HG03135 (cell line): ENCODE measurements at regions not wholly inside any gene's neighbourhood (a gene's known extent, or its start where the extent isn't known, plus 50 kb on each side); places are given as distances from the start of the nearest gene placed in this dataset.

Source experiments
- ATAC-seq: cut with Tn5 transposase; IDR thresholded peaks from one replicate; pipeline ENCODE4 v1.9.1; 2021; ENCODE audit warnings: mild to moderate bottlenecking, moderate library complexity; ENCODE audit not compliant: unreplicated experiment

DNA sequence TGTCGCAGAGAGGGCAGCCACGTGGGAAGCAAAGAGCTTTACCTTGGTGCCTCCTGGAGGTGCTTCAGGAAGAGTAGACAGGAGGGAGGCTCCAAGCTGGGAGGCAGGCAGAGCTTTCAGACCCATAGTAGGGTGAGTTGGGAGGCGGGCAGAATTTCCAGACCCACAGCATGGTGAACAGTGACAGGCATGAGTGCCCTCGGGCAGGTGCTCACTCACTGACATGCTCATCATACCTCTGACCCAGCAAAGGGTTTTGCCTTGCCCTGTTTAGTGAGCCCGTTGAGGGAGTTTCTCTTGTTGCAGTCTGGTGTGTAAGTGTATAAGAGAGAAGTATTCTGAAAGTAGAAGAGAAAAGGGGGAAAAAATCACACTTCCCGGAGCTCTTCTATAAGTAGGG is 86.4 kb upstream of the NTM start:
- no peak for ATAC-seq

DNA sequence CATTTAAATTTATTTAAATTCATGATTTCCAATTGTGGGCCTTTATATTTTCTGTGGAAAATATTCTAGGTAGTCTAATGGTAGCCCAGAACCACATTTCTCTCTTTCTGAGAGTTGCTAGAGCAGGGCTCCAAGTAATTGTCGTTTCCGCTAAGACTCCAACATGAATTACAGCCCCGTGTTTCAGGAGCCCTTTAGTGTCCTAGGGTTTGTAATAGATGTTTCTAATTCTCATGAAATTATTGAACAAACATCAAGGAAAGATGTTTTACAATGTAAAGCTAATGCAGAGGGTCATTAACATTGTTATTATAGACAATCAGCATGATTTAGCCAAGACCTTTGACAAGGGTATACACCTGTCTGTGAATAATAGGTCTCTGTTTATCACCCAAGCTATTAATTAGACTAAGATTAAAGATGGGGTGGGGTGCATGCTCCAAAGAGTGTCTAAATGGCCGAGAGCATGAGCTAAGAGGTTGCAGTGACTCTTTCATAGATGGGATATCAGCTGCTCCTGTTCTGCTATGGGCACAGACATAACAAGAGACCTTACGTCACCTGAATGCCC is 81.8 kb upstream of the NTM start:
- no peak for ATAC-seq

DNA sequence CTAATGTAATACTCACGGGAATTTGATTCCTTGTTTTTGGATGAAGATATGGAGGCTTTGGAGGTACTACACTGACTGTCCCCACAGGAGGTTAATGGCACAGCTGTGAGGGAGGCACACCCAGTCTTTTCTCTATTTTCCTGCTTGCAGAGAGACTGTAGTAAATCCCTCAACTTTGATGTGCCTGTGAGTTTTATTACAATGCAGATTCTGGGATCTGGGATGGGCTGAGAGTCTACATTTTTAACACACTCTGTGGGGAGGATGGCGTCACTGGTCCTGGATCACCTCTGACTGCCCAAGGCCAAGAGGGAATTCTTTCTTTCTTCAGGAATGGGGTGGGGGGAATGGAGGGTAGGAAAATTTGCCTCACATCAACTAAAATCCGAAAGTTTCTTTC is 80.2 kb upstream of the NTM start:
- ATAC-seq: no peak

DNA sequence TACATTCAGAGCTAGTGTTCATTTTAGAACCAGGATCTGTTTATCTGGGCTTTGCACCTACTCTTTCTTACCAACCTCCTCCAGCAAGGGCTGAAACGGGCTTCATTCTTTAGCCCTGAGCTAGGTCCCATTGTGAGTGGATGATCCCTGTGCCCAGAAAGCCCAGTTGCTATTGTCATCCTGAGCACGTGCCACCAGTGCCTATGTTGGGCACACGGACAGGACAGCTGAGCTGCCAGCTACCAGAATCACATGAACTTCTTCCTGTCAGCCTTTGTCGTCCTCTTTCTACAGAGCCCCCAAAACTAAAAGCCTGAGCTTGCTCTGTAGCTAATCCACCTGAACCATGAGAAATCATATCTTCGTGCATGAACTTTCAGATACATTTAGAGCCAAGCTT is 74.4 kb upstream of the NTM start:
- ATAC-seq: no peak

DNA sequence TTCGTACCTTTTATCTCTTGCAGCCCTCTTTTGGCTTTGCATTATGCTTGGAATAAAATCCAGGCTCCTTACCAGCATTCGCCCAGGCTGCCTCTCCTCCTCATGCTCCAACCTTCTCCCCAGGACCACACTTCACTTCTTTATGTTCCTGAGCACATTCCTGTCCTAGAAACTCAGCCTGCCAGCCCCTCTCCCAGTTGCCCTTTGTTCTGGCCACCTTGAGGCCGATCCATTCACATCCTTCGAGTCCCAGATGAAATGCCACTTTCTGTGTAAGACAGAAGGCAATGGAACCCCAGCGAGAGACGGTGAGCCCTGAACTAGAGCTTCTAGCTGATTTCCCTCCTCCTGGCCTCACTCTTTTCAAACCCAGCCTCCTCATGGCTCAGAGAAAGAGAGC is 73.0 kb upstream of the NTM start:
- ATAC-seq: no peak

DNA sequence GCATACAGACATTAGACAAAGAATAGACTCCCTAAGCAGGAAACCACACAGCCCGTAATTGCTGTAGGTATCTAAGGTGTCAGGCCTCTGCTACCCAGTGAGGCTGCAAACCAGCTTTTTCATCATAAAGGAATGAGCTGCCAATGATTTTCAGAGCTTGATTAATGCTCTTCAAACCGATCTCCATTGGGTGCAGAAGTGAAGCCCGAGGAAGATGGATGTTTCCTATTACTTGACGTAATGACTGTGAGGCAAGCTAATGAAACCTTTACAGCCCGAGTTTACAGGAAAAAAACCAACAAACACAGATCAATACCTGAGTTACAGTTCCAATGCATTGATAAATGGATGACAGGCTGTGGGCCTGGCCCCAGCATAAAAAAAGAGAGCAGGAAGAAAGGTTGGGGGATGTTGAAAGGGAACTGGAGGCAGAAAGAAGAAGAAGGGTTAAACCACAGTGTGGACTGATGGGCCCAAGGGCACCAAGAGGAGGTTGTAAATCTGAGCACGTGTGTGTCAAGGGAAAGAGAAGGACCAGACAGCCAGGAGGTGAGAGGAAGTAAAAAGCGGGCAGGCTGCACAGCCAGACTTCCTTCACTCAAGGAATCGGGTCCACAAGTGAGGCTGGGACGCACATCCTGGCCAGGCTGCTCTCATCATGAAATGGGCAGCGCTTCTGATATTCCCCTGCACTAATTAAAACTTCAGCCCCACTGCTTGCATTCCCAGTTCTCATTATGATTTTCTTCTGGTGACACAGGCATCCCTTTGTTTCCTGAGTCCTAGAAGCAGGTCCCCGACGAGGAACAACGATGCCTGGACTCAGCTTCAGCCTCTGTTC is 70.6 kb upstream of the NTM start:
- ATAC-seq: no peak

DNA sequence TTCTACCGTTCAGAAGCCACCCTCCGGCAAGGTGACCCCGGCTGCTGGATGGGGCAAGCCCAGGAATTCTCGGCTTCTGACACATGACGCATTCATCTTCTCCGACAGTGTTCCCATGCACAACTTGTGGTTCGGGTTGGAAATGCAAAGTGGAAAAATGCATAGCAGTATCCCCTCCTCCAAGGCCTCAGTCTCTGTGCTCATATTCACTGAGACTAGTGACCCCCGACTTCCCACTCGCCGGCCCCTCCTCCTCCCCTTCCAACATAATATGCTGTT is 70.0 kb upstream of the NTM start:
- ATAC-seq: no peak

DNA sequence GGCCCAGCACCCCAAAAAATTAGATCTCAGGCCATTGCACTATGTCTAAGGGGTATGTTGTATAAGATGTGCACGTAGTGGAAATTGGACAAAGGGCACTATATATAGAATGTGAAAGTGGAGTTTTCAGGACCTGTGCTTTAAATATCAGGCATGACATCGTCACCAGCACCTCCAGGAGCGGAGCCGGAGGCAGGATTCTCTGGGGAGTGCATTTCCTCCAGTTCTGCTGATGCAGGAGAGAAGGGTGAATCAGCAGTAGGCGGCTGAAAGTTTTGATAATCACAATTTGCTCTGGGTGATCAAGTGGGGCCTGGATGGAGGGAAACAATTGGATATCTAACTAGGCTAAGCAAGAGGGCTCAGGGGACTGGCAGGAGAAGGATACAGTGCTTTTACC is 69.1 kb upstream of the NTM start:
- no peak for ATAC-seq

DNA sequence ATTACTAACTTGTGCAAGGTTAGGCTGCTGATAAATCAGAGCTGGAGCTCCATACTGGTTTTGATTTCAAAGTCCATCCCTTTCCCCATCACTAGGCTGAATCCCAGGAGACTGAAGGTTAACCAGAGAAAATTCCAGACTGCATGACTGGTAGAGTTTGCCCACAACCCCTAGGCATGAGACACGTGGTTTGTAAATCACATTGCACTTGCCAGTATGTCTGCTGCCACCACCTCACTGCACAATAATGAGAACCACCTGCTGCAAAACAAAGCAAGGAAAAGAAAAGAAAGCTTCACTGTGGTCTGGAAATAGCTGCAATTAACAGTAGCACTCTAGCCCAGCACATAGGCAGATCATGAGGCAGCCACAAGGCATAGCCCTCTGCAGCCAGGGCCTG is 67.6 kb upstream of the NTM start:
- no peak for ATAC-seq

DNA sequence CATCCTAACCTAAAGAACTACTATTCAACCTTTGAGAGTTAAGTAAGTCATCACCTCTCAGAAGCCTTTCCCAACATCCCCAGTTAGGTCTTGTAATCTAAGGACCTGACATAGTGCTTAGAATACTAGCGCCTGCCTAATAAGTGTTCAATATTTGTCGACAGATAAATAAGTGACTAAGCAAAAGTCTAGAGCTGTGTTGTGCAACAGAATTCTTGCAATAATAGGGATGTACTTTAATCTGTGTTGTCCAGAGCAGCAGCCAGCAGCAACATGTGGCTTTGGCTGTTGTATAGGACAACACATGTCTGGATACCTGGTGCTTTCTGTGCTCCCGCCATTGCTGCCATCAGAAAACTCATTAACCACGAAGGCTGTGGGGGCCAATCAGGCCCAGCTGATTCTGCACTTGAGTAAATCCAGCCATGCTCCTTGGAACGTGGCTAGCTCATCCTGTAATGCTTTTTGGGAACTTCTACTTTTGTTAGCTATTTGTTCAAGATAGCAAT is 66.8 kb upstream of the NTM start:
- ATAC-seq: no peak

DNA sequence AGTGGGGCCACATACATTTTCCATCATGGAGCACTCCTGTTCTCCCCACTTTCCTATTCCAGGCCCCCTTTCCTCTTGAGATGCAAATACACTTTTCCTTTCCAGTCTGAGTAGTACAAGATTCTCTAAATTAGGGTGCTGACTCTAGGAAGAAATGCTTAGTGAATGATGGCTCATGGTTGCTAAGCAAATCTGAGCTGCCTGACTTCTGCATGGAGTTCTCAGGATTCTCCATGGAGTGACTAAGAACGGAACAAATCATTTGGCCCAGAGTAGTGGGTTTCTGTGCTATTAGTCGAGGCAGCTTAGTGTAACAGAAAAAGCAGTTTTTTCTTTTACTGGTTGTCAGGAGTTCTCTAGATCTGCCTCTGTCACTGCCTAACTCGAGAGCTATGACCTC is 65.4 kb upstream of the NTM start:
- no peak for ATAC-seq

DNA sequence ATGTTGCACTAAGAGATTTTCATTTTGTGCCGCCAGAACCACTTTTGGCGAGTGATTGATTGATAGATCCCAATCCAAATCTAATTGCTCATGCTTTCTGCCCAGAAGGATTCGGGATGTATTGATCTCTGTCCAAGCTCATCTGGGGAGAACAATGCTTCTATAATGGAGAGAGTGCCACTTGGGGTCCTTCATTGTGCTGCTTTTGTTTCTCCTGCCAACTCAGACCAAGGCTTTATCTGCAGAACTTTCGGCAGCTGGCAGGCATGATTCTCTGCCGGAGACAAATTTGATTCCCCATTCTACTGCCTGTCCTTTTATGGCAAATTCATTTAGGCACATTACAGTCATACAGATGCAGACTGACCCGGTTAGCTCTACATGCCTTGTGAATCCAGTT is 62.9 kb upstream of the NTM start:
- ATAC-seq: no peak

DNA sequence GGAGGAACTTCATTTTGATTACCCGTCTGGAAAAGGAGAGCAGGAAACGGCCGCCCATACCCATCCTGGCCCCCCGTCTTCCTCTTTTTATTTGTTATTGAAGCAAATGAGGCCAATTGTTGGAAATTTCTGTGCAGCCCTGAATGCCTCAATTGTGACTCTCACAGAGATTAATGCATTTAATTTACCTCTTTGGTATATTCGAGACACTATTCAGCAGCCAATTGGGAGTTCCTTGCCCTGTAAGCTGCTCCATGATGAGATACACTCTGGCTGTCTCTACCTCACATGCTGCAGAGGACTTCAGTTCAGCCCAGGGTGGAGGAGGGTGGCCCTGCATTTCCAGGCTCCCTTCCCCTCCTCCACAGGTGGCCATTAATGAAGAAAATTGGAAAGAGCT is 60.6 kb upstream of the NTM start:
- no peak for ATAC-seq

DNA sequence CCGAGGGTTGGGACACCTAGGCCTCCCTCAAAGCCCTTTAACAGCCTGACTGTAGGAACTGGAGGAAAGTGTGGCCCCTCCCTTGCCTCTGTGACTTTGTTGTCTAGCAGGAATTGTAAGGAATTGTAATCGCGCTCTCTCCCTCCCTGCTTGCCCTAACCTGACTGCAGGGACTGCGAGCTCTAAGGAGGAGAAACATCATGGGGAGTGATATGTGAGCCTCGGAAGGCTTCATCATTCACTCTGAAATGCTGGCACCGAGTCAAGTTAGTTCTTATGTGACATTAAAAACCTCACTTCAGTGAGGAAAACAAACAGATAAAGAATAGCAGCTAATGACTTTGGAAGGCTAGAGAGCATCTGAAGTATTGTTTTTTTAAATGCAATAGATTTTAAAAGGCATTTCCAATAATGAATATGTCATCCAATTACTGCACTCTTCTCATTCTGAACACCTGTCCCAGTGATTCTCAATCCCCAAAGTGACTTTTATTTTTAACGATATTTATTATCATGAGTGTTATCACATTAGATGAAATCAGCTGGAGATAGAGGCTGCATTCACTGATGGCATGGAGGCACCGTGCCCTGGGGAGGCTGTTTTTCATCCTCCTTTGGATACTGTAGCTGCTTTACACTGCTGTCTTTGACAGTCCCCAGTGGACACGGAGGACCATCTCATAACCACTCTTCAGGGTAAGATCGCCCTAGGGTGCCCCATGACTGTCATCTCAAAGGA is 58.5 kb upstream of the NTM start:
- no peak for ATAC-seq
